ENCODE measurements at regions not wholly inside any gene's neighbourhood (a gene's known extent, or its start where the extent isn't known, plus 50 kb on each side); places are given as distances from the start of the nearest gene placed in this dataset.

DNA sequence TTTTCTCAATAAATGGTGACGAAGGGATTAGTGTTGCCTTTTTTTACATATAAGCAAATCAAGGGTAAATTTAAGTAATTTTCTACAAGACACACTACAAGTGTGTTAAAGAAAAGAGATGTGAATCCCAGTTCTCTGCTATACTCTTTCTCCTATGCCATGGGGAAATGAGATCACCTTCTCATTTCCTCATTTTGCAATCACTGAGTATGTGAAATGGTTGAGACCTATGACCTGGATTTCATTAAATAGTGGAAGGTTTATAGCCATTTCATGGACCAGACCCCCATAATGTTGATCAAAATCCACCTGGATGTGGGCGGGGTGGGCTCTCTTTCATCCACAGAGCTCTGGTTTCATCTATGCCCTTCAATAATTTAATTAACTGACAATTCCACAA lies 66.9 kb upstream of the SLIT3 start:
- no peak for DNase-seq (ENCODE audit: low read depth, low spot score)
- no peak overlapping the region for H3K27ac ChIP-seq

GRCh38 chr5:169357291-169357690 lies 56.4 kb upstream of the SLIT3 start:
- H3K27ac ChIP-seq = peak overlapping the region; percentile 91
- DNase-seq (ENCODE audit: low read depth, low spot score) = no peak

- no peak for DNase-seq (ENCODE audit: low read depth, low spot score)
Measured at GRCh38 chr5:169356811-169357210, 55.9 kb upstream of the SLIT3 start.

GRCh38 chr5:169356181-169356580 lies 55.2 kb upstream of the SLIT3 start:
- H3K27ac ChIP-seq = peak overlapping the region; percentile 91
- no peak for DNase-seq (ENCODE audit: low read depth, low spot score)

More at GRCh38 chr5:169356811-169357210, 55.9 kb upstream of the SLIT3 start:
- H3K27ac ChIP-seq = peak overlapping the region; percentile 91

GRCh38 chr5:169354921-169355320 lies 54.0 kb upstream of the SLIT3 start:
- H3K27ac ChIP-seq = peak overlapping the region; percentile 91
- DNase-seq (ENCODE audit: low read depth, low spot score) = no peak

DNA sequence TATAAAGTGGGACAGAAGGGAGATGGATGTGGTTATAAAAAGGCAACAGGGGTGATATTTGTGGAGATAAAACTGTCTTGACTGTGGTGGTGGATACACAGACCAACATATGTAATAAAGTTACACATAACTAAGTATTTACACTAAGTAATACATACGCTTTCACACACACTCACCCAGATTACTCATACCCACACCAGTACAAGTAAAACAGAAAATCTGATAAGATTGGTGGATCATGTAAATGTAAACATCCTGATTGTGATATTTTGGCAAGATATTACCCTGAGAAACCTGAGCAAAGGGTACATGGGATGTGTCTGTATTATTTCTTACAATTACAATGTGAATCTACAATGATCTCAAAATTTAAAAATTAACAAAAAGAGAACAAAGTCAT lies 53.3 kb upstream of the SLIT3 start:
- DNase-seq (ENCODE audit: low read depth, low spot score) = peak; percentile 49
- peak overlapping the region; percentile 91 for H3K27ac ChIP-seq

GRCh38 chr5:169352901-169353300 lies 52.0 kb upstream of the SLIT3 start:
- no peak for DNase-seq (ENCODE audit: low read depth, low spot score)
- H3K27ac ChIP-seq = no peak overlapping the region

- DNase-seq (ENCODE audit: low read depth, low spot score) = no peak
- peak overlapping the region; percentile 93 for H3K27ac ChIP-seq
Measured at GRCh38 chr5:169351721-169352120, 50.8 kb upstream of the SLIT3 start.

GRCh38 chr5:169350759-169351240 lies 49.9 kb upstream of the SLIT3 start:
- peak; percentile 91 for DNase-seq (ENCODE audit: low read depth, low spot score)
- H3K27ac ChIP-seq = peak overlapping the region; percentile 93
